Ishikawa (cell line): ENCODE measurements at regions not wholly inside any gene's neighbourhood (a gene's known extent, or its start where the extent isn't known, plus 50 kb on each side); places are given as distances from the start of the nearest gene placed in this dataset.

ENCODE experiments used
- CEBPB ChIP-seq: IDR thresholded peaks from 2 replicates; pipeline ENCODE4 v1.6.1; 2012
- CREB1 ChIP-seq: IDR thresholded peaks from 2 replicates; pipeline ENCODE4 v1.6.1; 2012; ENCODE audit warnings: low read depth
- EGR1 ChIP-seq: IDR thresholded peaks from 2 replicates; pipeline ENCODE4 v1.6.1; 2012
- FOXM1 ChIP-seq: IDR thresholded peaks from 2 replicates; pipeline ENCODE4 v1.6.1; 2012; ENCODE audit warnings: low read depth, borderline replicate concordance
- RAD21 ChIP-seq: IDR thresholded peaks from 2 replicates; pipeline ENCODE4 v1.6.1; 2012; ENCODE audit warnings: low read depth
- ZBTB7A ChIP-seq: IDR thresholded peaks from 2 replicates; pipeline ENCODE4 v1.6.1; 2012; ENCODE audit warnings: low read depth
- TF ChIP-seq, protein P1 (sequence below): IDR thresholded peaks from 2 replicates; pipeline ENCODE4 v1.6.1; 2012; ENCODE audit warnings: low read depth, mild to moderate bottlenecking

DNA sequence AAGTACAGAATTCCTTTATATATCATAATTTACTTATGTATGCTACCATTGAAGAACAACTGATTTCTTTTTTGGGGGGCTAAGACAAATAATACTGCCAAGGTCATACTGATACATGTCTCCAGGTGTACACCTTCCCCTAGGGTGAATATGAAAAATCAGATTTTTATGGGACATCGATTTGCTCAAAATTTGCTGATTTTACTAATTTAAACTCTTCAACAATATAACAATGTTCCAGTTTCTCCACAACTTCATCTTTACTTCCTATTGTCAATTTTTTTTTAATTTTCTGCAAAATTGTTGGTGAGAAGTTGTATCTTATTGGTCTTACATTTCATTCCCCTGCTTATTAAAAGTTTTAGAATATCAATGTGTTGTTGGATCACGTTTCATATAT is 495.4 kb upstream of the MANEA start:
- TF ChIP-seq ZBTB7A (no peak), RAD21 (no peak), EGR1 (no peak), FOXM1 (no peak), CEBPB (no peak), CREB1 (no peak)
- TF ChIP-seq, protein P1, sequence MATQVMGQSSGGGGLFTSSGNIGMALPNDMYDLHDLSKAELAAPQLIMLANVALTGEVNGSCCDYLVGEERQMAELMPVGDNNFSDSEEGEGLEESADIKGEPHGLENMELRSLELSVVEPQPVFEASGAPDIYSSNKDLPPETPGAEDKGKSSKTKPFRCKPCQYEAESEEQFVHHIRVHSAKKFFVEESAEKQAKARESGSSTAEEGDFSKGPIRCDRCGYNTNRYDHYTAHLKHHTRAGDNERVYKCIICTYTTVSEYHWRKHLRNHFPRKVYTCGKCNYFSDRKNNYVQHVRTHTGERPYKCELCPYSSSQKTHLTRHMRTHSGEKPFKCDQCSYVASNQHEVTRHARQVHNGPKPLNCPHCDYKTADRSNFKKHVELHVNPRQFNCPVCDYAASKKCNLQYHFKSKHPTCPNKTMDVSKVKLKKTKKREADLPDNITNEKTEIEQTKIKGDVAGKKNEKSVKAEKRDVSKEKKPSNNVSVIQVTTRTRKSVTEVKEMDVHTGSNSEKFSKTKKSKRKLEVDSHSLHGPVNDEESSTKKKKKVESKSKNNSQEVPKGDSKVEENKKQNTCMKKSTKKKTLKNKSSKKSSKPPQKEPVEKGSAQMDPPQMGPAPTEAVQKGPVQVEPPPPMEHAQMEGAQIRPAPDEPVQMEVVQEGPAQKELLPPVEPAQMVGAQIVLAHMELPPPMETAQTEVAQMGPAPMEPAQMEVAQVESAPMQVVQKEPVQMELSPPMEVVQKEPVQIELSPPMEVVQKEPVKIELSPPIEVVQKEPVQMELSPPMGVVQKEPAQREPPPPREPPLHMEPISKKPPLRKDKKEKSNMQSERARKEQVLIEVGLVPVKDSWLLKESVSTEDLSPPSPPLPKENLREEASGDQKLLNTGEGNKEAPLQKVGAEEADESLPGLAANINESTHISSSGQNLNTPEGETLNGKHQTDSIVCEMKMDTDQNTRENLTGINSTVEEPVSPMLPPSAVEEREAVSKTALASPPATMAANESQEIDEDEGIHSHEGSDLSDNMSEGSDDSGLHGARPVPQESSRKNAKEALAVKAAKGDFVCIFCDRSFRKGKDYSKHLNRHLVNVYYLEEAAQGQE, result no peak
